Stimulated activated CD4-positive, alpha-beta T cell treated with anti-CD3 and anti-CD28 coated beads, Interleukin-4, amount 100 ng/mL, for 48 hours (primary cell): ENCODE measurements at regions not wholly inside any gene's neighbourhood (a gene's known extent, or its start where the extent isn't known, plus 50 kb on each side); places are given as distances from the start of the nearest gene placed in this dataset.
"Not testable (repeated sequence)": the region's sequence is repeated elsewhere in the genome, so short reads cannot be mapped to it uniquely, and the experiment has no call there.

Experiments
- DNase-seq, 2 donors: peaks; one replicate each; pipeline ENCODE4 v3.0.0-alpha.2; 2020; ENCODE audit warnings: low read depth in 2 of 2

DNA sequence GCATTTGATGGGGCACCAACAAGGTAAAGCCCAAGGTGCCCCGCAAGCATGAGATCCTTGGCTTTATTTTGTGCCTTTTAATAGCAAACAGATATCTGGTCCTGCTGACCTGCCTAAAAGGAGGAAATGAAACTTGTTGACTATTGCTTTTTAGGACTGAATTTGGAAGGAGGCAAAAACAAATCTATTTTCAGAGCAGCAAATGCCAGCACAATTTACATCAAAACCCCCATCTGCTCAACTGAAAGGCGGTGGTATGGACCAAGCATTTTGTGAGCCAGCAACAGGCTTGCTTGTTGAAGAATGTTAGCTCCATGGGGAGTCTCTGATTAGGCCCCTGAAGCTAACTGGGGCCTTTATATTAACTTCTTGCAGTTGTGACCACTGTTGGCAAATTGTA lies 192.6 kb upstream of the E2F8 start:
- DNase-seq = no peak

DNA sequence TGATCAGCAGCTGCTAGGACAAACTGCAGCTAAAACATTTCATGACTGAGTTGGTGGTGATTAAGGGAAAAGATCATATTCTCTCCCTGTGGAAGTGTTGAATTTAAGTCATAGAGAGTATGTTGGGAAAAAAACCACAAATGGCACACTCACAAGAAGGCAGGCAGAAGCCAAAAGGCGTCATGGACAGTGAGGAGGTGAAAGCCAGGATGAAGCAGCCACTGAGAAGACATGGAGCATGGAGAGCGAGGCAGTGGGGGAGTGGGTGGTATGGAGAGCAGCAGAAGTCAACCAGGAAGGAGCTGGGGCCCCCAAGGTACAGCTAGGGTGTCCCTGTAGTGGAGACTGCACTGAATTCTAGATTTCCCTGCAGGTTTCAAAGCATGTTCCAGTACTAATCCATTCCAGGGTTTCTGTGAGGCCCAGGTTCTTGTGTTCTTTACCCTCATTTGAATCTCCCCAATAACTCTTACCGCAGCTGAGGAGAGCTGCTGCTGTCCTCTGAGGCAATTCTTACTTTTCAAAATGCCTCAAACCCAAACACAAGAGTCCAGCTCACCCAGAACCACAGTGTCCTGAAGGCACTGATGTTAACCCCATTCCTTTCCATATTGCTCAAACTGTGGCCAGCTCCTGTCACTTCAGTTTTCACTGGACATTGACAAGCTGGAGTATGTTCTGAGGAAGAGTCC lies 191.8 kb upstream of the E2F8 start:
- DNase-seq = no peak

DNA sequence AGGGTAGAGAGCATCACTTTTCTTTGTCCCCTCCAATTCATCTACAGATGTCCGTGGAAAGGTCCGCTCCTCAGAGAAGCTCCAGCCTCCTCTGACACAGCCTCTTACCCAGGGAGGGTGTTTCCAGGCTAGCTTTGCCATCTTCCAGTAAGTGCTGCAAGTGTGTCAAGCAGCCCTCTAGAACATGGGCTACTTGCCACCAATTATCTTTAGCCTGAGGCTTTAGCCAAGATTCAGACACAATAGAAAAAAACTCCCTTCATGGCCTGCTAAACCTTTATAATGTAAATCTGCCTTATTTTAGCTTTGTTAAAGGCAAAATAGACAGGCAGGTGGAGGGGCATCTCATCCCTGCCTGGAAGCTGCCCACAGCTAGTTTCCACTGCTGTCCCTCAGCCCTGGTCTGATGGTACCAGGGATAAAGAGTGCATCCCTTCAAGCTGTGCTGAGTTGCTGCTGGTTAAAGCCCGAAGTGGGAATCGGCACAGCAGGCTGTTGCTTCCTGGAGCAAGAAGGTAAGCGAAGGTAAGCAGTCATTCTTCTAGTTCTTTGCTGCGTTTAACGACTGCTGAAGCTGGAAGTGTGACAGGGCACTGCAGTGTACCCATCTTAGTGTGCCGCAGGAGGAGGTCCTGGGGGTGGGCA lies 190.1 kb upstream of the E2F8 start:
- no peak for DNase-seq

DNA sequence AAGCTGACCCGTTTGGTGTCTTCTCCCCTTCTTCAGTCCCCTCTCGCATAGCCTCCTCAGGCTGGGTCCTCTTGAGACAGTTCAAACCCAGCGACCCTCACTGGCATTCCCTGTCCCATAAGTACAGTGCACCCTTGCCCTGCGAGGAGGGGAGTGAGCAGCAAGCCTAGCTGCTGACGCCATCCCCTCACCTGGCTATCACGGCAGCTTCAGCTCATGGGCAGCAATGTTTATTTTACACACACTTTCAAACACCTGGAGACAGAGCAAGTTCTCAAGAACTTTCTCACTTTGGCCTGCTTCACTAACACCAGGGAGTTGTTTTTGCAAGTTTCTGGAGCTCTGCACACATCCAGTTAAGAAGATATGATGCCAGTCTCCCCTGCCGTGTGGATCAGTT lies 189.6 kb upstream of the E2F8 start:
- DNase-seq = no peak

DNA sequence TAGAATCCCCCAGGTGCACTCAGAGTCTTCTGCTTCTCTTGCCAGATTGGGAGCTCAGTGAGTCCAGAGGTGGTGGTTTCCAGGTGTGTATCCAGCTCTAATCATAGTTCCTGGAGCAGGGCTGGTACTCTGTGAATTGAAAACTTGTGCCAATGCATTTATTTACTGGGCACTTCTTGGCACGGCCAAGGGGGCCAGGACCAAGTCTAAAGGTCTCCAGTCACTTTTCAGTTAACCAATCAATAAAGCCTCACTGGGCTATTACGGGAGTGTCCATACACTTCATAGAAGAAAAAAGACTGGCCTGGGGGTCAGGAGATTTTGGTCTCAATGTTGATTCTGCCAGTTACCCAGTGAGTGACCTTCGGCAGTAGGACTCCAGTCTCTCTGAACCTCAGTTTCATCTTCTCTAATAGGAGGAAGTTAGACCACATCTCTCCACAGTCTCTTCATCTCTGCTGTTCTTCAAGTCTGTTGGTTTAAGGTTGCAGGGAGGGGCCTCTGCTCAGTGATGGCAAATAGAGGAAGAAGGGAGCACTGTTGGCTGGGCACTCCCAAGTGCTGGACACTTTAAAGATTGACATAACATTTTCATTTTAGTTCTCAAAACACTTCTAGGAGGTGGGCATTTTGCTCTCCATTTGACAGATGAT lies 188.5 kb upstream of the E2F8 start:
- no peak for DNase-seq

DNA sequence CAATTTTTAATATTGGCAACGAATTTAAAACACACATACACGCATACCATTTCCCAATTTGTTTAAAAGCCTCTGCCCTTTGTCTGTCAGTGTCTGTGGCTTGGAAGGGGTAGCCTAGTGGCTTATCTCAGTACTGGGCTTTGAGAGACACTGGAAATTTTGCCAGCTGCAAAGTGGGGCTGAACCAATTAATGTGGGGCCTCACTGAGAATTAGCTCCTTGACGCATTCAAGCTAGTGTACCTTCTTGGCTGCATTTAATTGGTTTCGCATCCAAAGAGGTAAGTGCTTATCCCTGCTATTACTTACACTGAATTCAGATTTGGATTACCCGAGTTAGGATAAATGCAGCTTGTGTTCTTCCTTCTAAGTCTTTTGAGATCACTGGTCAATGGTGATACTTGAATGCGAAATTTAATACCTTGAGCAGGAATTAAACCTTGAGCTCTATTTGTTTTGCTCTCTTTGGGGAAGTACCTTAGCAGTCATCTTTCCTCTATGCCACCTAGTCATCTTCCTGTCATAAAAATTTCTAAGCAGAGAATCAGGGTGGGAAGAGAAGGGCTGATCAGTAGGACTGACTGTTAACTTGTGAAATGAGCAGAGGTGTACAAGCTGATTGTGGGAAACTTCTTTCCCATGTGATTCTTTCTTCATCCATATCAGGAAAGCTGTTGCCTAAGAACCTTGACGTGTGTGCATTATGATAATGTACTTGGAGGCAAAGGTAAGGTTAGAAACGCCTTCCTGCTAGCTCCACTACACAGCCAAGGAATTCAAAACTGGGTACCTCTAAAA lies 187.7 kb upstream of the E2F8 start:
- DNase-seq = no peak

DNA sequence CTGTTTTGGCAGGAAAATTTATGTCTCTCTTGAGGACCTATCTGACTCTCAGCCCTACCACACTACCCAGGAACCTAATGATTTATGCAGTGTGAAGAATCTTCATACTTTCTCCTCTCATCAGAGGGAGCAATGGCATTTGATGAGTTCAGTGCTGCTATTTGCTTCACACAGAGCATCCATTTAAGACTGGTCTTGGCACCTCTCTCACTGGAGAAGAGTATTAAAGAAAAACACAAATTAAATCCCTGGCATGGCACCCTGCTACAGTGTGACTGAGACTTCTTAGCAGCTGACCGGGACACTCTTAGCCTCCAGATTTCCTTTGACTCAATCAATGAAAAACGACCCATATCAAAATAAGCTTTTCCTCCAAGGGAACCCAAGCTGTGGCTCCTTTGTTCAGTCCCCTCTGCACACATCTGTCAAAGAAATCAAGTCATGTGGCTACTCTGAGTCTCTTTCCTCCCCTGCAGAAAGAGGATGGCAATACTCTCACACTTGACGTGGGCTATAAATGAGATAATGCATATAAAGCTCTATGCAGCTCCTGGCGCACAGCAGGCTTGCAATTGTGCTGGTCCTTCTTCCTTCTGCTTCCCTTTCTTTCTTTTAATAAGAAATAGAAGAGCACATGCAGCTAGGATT lies 186.1 kb upstream of the E2F8 start:
- DNase-seq = no peak

DNA sequence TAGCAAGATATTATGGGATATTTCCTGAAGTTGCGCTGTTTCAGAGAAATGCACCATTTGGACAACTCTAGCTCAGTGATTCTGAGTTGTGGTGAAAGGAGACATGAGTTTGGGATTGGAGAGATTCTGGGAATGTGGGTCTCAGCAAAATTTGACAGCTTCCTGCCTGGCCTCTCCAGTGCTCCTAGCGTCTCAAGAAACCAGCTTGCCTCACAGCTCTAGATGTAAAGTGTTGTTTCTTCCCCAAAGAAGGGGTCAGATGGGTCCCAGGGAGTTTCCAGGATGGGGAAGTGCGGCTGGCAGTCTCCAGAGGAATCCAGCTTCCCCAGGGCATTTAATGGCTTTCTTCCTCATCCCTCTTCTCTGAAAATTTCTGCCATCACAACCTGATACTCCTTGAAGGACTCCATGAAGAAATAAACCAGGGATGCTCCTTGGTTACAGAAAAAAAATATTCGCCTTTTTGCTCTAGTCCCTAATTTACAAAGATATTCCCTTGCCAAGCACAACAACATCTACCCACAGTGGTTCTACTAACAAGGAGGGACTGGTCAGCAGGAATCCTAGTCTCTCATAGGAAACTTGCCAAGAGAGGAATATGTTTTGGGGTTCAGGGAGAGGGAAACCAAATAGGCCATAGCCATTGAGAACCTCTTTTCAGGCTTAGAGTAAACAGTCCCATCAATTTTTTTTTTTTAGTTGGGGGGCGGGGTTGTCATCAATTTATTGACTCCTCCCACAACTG lies 185.4 kb upstream of the E2F8 start:
- no peak for DNase-seq

DNA sequence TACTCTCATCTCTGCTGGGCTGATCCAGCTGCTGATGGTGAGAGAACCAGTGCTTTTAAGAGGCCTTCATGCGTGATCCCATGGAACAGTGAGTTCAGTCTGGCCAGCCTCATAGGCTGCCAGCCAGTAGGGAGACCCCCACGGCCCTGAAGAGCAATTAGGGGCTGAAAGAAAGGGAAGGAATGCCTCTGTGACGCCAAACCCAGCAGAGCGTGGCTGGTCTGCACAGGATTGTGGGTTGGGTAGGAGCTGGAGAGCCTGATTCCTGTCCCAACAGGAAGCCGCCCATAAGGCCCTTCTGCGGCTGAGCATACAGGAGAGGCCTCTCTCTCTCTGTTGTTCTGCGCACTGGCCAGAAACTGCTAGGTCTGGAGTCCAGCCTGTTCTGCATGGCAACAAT lies 181.5 kb upstream of the E2F8 start:
- DNase-seq = no peak

DNA sequence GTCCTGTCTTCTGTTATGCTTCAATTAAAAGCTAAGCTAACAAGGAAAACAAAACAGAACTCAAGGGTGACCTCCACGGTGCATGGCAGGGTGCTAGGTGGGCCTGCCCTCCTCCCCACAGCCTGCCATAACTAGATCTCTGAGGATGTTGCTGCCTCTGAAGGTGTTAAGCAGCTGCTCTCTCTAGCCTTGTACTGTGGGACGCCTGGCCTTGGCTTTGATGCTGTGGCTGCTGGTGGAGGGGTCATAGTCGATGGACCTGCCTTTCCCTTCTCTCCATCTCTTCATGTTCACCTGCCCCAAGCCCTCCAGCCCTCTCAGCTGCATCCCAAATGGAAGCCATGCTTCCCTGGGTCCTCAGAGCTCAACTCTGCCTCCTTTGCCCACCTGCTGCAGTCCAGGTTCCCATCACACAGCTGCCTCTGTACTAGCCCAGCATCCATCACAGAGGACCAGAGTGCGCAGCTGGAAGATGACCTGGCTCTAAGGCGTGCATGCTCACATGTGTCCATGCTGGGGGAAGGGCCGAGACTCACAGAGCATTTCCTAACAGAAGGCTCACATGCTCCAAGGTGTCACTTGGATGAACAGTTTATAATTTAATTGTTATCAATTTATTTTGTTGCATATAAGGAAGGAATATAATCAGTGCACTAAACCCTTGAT lies 180.3 kb upstream of the E2F8 start:
- DNase-seq = no peak

DNA sequence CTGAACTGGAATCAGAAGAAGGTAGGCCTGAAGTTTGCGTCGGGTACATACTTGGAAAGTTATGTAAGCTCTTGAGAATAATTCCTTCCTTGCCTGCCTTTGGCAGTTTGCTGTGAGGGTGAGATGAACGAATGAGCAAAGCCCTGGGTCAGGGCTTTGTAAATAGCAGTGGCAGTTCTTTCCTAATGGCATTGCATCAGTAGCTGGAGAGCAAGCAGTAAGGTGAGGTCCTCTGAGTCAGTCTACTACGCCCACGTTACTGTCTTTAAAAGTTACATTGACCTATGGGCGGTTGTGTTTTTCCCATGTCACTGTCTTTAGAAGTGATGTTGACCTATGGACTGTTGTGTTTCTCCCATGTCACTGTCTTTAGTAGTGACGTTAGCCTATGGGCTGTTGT lies 179.1 kb upstream of the E2F8 start:
- no peak for DNase-seq

DNA sequence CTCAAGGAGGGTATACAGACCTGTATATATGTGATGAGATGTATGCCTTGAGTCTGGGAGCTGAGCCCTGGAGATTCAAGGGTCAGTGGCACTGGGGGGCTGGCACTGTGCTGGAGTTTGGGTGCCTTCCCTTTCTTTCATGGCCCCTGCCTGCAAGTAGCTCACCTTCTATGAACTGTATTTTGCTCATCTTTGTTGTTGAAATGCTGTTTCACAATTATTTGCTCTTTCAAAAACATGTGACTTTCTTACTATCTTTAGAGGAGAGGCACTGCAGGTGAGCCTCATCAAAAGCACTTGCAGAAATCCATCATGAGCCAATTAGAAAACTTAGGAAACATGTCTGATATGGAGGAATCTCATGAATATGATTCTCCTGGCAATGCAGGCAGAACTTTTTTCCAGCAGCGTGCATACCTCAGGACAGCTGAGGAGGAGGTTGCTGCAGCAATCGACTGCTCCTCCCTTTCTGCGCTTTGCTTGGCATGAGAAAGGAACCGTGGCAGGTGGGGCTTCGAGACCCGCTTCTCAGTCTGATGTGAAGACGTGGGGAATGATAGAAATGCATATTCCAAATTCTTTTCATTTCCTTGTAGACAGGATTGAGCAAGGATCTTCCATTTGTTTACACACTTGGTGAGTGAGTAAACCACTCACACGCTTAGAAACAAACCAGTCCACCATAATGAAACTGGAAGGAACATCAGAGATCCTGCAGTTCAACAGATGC lies 178.4 kb upstream of the E2F8 start:
- DNase-seq = no peak

DNA sequence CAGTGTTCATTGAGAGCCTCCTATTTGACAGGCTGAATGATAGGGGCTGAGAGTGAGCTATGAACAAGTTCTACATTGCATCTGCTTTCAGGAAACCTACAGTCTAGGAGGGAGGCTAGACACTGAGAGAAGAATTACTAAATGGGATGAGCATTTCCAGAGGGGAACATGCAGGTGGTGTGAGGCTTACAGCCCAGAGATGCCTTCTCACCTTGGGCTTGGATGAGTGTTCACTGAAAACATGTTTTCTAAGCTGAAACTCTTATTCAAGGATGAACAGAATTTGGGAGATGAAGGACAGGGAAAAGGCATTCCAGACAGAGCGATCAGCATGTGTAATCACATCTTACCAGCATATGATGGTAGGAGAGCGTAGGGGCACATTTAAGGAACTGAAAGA lies 177.5 kb upstream of the E2F8 start:
- DNase-seq = no peak

DNA sequence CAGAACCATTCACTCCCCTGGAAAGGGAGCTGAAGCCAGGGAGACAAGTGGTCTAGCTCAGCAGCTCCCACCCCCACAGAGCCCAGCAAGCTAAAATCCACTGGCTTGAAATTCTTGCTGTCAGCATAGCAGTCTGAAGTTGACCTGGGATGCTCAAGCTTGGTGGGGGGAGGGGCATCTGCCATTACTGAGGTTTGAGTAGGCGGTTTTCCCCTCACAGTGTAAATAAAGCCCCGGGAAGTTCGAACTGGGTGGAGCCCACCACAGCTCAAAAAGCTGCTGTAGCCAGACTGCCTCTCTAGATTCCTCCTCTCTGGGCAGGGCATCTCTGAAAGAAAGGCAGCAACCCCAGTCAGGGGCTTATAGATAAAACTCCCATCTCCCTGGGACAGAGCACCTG lies 171.3 kb upstream of the E2F8 start:
- DNase-seq = not testable (repeated sequence)

DNA sequence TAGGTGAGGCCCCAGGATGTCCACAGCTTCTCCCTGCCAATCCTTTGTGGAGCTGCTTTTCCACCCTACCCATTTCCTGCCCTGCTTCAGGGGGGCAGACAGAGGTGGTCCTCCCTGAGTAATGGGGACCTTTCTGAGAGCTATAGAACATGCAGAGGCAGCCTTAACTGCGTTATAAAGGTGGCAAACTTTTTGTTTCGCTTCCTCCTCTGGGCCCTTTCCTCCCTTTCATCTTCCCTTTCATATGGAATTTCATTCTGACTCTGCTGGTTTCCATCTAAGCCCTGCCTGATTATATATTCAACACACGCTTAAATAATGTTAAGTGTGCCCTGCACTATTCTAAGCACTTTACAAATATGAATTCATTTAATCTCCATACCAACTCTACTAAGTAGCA lies 169.3 kb upstream of the E2F8 start:
- no peak for DNase-seq

DNA sequence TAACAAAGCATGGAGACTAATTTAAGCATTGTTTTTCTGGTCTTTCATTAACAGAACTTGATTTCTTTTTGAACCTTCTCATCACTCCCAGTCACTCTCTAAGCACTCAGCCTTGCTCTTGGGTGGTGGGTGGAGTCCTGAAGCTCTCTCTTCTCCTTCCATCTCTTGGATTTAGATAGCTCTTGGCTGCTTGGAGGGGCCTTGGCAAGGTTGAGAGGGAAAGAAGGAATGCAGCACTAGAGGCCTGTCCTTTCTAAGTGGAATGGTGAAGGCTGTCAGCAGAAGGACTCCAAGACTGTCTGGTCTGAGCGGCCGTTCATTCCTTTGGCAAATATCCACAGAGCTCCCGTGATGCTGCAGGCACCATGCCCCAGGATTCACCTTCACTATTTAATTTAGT lies 168.6 kb upstream of the E2F8 start:
- no peak for DNase-seq

DNA sequence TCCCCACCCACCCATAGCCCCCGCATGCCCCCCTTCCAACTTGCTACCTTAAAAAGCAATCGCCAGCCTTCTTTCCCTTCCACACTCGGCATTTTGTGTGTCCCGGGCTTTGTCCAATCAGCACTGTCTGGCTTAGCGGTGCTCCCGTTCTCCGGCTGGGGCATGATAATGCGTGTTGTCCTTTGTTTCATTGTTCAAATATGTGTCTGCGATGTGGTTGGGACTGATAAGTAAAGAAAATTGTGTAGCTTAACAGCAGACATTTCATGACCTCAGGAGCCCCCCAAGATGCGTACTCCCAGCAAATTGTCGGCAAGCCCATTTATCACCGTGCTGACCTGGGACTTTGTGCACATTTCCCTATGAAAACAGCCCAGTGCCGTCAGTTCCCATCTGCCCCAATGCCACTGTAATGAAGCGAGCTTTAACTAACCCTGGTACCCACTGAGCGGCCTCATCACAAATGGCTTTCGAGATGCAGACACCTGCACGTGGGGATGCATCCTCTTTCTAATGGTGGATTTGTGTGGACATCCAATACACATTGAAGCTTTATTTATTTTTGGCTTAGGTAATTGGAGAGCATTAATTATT lies 167.0 kb upstream of the E2F8 start:
- no peak for DNase-seq

DNA sequence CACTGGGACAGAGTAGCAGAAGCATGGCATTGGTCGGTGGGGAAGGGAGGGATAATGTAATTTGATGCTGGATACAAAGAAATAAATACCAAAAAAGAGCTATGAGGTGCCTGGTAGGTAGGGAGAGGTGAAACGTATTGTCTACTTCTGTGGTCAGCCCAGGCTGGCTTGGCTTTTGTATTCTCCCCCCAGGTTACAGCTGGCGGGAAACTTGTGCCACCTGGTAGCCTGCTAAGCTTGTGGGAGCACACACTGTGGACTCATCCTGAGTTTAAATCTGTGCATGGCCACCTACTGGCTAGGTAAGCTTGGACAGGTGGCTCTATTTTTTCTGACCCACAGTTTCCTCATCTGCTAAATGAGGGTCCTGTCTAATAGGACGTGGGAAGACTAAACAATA lies 165.2 kb upstream of the E2F8 start:
- DNase-seq = no peak

DNA sequence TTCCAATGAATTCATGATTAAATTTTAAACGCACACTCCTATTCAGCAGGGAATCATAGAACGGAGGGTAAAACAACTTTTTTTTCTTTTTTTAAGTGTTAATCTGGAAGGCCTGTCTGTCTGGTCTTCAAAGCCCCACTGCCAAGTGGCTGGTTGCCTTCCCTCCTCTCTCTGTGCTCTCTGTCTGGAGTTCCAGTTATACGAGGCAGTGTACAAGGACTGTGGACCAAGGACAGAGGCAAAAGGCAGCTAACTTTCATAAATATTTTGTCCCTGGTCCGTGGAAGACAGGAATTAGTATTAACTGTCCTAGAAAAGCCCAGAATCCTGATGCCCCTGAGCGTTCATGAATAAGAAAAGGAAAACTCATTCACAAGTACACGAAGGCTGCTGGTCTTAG lies 164.0 kb upstream of the E2F8 start:
- DNase-seq = no peak
